AG04450 (cell line): ENCODE measurements at regions not wholly inside any gene's neighbourhood (a gene's known extent, or its start where the extent isn't known, plus 50 kb on each side); places are given as distances from the start of the nearest gene placed in this dataset.
A peak's percentile ranks its signal among the peaks of the same experiment; 100 is the strongest.

Experiments
- CTCF ChIA-PET: fragments of 300-600, 350-600 bp; formaldehyde crosslinking; extraction: SDS; loops from one replicate; lab custom pipeline; 2022; ENCODE audit warnings: antibody characterized with exemption, inconsistent platforms; lab: Charles Lee
- POLR2A ChIA-PET: fragments of 350-600 bp; formaldehyde crosslinking; extraction: SDS; loops from one replicate; lab custom pipeline; 2021; ENCODE audit warnings: antibody characterized with exemption, inconsistent platforms; lab: Yijun Ruan, JAX
- DNase-seq: peaks from one replicate; pipeline ENCODE4 v3.0.0-alpha.2; 2011; ENCODE audit warnings: low read depth, low spot score
- H3K27ac ChIP-seq: one replicate; pipeline ENCODE4 v1.5.1; 2012; ENCODE audit warnings: low read depth, low read length, control low read depth
- H3K27me3 ChIP-seq: one replicate; pipeline ENCODE4 v1.6.0; 2012; ENCODE audit warnings: low read length; ENCODE audit not compliant: control insufficient read depth, insufficient read depth
- H3K4me3 ChIP-seq: 2 replicates; pipeline ENCODE4 v1.5.1; 2011; ENCODE audit warnings: mild to moderate bottlenecking, low read depth, low read length, control low read depth
- H3K9me3 ChIP-seq: 2 replicates; pipeline ENCODE4 v1.5.1; 2012; ENCODE audit warnings: low read length; ENCODE audit not compliant: control insufficient read depth, insufficient read depth
- TF ChIP-seq, protein P1 (sequence below): IDR thresholded peaks from 2 replicates; pipeline ENCODE4 v1.5.1; 2011; ENCODE audit warnings: low read depth, low read length, control low read depth, inconsistent platforms

DNA sequence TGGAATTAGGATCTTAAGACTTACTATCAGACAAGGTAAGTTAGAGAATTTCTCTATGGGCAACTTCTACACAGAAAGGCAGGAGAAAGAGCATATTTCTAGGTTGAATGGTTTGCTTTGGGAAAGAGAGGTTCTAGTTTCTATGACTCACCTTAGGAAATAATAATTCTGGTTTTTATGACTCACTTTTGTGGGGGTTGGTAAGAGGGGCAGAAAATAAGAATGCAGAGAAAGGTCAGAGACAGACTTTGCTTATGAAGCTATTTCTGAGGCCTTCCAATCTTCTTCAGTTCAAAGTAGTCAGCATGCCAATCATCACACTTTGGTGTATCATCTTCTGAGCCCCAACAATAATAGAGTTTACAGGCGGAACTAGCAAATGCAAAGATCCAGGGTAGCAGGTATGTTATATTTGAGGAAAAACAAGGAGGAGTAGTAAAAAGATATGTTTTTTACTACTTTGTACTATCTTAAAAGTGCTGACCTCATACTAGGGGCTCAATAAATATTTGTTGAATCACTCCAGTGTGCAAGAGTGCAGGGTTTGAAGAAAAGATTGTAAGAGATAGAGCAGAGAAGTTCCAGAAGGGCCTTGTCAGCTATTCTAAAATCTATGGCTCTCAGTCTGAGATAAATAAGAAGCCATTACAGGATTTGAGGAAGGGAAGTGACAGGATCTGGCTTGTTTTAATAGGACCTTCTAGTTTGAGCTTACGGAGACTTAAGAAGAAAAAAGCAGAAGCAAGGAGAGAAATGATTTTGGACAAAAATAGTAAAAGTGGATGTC is 56.7 kb upstream of the LRFN5 start:
- ChIA-PET POLR2A (no interaction called here), CTCF (interaction anchor here (1.0 kb wide), 1 partner anchor 51 kb away, joined by 3 read pairs; no protein-coding TSS in a partner anchor)
- Histone ChIP-seq H3K4me3 (no peak overlapping the region), H3K27ac (peak overlapping the region; percentile 55), H3K9me3 (no peaks in the 10 kb centered on the region), H3K27me3 (no peaks in the 10 kb centered on the region)
- DNase-seq = no peak
- TF ChIP-seq, protein P1, sequence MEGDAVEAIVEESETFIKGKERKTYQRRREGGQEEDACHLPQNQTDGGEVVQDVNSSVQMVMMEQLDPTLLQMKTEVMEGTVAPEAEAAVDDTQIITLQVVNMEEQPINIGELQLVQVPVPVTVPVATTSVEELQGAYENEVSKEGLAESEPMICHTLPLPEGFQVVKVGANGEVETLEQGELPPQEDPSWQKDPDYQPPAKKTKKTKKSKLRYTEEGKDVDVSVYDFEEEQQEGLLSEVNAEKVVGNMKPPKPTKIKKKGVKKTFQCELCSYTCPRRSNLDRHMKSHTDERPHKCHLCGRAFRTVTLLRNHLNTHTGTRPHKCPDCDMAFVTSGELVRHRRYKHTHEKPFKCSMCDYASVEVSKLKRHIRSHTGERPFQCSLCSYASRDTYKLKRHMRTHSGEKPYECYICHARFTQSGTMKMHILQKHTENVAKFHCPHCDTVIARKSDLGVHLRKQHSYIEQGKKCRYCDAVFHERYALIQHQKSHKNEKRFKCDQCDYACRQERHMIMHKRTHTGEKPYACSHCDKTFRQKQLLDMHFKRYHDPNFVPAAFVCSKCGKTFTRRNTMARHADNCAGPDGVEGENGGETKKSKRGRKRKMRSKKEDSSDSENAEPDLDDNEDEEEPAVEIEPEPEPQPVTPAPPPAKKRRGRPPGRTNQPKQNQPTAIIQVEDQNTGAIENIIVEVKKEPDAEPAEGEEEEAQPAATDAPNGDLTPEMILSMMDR = no peak

DNA sequence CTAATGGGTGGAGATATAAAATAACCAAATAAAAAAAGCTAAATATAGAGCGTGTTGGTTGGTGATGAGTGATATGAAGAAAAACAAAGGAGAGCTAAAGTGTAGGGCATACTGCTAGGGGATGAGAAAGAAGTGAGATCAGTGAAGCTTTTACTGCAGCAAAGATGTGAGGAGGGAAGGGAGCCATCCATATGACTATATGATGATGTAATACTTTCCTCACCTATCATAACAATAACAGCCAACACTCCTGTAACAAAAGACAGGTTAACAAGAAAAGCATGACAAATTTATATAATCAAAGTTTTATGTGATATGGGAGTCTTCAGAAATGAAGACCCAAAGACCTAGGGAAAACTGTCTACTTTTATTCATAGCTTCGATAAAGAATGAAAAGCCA is 57.4 kb upstream of the LRFN5 start:
- Histone ChIP-seq H3K4me3 (no peak overlapping the region), H3K27ac (no peak overlapping the region), H3K27me3 (no peaks in the 10 kb centered on the region), H3K9me3 (no peaks in the 10 kb centered on the region)
- no peak for DNase-seq
- CTCF ChIA-PET = interaction anchor here (1.2 kb wide), 1 partner anchor 52 kb away, joined by 5 read pairs; no protein-coding TSS in a partner anchor
- POLR2A ChIA-PET = no interaction called here
- TF ChIP-seq, protein P1 = no peak

DNA sequence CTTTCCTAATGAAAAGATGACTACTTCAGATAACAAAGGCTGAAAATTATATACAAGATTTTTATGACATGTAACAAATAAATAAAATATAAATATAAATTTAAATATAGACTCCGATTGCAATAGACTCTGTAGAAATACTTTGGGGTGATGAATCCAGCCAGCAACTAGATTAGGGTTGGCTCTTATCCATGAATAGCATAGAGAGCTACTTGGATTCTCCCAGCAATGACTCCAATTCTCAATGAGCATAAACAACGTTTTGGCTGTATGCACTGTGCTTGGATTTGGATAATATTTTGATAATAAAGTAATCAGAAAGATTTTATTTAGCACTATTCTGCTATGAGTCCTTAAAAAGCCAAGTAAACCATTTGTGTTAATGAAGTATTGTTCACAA is 58.0 kb upstream of the LRFN5 start:
- DNase-seq = peak; percentile 16
- Histone ChIP-seq H3K9me3 (no peaks in the 10 kb centered on the region), H3K4me3 (no peak overlapping the region), H3K27ac (no peak overlapping the region), H3K27me3 (no peaks in the 10 kb centered on the region)
- POLR2A ChIA-PET = no interaction called here
- CTCF ChIA-PET = interaction anchor here (1.2 kb wide), 1 partner anchor 52 kb away, joined by 5 read pairs; no protein-coding TSS in a partner anchor
- TF ChIP-seq, protein P1 = no peak

DNA sequence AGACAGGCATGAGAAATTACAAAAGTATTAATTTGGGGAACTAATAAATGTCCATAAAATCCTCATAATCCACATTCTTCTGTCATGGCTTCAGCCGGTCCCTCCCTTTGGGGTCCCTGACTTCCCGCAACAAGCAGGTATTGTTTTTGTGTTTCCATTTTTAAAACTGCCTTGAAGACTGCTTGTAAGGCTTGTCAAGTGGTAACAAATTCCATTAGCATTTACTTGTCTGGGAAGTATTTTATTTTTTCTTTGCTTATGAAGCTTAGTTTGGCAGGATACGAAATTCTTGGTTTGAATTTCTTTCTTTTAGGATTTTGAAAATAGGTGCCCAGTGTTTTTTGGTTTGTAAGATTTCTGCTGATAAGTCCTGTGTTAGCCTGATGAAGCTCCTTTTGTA is 65.3 kb upstream of the LRFN5 start:
- DNase-seq = no peak
- CTCF ChIA-PET = no interaction called here
- Histone ChIP-seq H3K27ac (no peak overlapping the region), H3K27me3 (no peaks in the 10 kb centered on the region), H3K4me3 (no peak overlapping the region), H3K9me3 (no peaks in the 10 kb centered on the region)
- POLR2A ChIA-PET = no interaction called here
- TF ChIP-seq, protein P1 = no peak

DNA sequence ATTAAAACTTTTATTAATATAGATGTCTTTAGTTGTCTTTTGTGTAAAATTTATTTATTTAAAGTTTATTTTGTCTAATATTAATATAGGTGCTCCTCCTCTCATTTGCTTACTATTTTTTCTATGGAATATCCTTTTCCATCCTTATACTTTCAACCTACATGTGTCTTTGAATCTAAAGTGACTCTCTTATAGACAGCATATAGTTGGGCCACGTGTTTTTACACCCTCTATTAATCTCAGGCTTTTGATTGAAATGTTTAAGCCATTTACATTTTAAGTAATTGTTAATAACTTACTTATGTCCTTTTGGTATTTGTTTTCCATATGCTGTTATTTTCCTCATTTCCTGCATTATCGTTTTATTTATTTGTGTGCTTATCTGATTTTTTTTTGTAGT is 74.4 kb upstream of the LRFN5 start:
- no peak overlapping the region for H3K27ac ChIP-seq
- POLR2A ChIA-PET = no interaction called here
- H3K9me3 ChIP-seq = no peaks in the 10 kb centered on the region

More for the DNA sequence above, 74.4 kb upstream of the LRFN5 start:
- H3K27me3 ChIP-seq = no peaks in the 10 kb centered on the region
- CTCF ChIA-PET = no interaction called here
- no peak for DNase-seq
- TF ChIP-seq, protein P1 = no peak
- no peak overlapping the region for H3K4me3 ChIP-seq
